D721Med (cell line): ENCODE measurements at regions not wholly inside any gene's neighbourhood (a gene's known extent, or its start where the extent isn't known, plus 50 kb on each side); places are given as distances from the start of the nearest gene placed in this dataset.

Experiments used
- DNase-seq: peaks from one replicate; pipeline ENCODE4 v3.0.0; 2011; ENCODE audit warnings: low spot score; ENCODE audit not compliant: insufficient read length
- FAIRE-seq: peaks from 2 replicates; lab custom pipeline; 2011; peaks lifted over from hg19 to GRCh38; lab: Jason Lieb, UNC
- CTCF ChIP-seq: IDR thresholded peaks from 2 replicates; pipeline ENCODE4 v1.5.1; 2012; ENCODE audit warnings: mild to moderate bottlenecking, control low read depth; ENCODE audit not compliant: insufficient read depth; ENCODE audit errors: missing control alignments

- TF ChIP-seq CTCF = no peak
- no peak for DNase-seq
Observed at GRCh38 chr11:71333473-71333872, 81.1 kb upstream of the SHANK2 start.

GRCh38 chr11:71332447-71332846, 80.1 kb upstream of the SHANK2 start:
- FAIRE-seq = no peak
- no peak for DNase-seq

More at GRCh38 chr11:71333473-71333872, 81.1 kb upstream of the SHANK2 start:
- no peak for FAIRE-seq

GRCh38 chr11:71332046-71332445, 79.7 kb upstream of the SHANK2 start:
- no peak for TF ChIP-seq CTCF
- no peak for DNase-seq
- no peak for FAIRE-seq

More at GRCh38 chr11:71332447-71332846, 80.1 kb upstream of the SHANK2 start:
- no peak for TF ChIP-seq CTCF

- no peak for FAIRE-seq
- no peak for TF ChIP-seq CTCF
- no peak for DNase-seq
Observed at GRCh38 chr11:71331631-71332030, 79.3 kb upstream of the SHANK2 start.

- no peak for TF ChIP-seq CTCF
- no peak for DNase-seq
- no peak for FAIRE-seq
Observed at GRCh38 chr11:71330996-71331395, 78.6 kb upstream of the SHANK2 start.

- FAIRE-seq (no peak), DNase-seq (no peak)
- no peak for TF ChIP-seq CTCF
Observed at GRCh38 chr11:71330349-71330748, 78.0 kb upstream of the SHANK2 start.

GRCh38 chr11:71329786-71330185, 77.4 kb upstream of the SHANK2 start:
- DNase-seq (no peak), FAIRE-seq (no peak)
- no peak for TF ChIP-seq CTCF
